ACHN (cell line): ENCODE measurements at regions not wholly inside any gene's neighbourhood (a gene's known extent, or its start where the extent isn't known, plus 50 kb on each side); places are given as distances from the start of the nearest gene placed in this dataset.
"Not testable (repeated sequence)": the region's sequence is repeated elsewhere in the genome, so short reads cannot be mapped to it uniquely, and the experiment has no call there.

Experiments
- DNase-seq: peaks from one replicate; pipeline ENCODE4 v3.0.0-alpha.2; 2015
- in situ Hi-C: cut with HindIII; loops from 2 replicates; pipeline ENCODE4 v1.10.0; 2017; ENCODE audit warnings: low sequenced_read_pairs, low pct_ligation_motif_present, low pct_unique_long_range_greater_than_20kb

GRCh38 chr22:48503876-48504275, 1323.8 kb downstream of the BRD1 start:
- DNase-seq = no peak
- in situ Hi-C loops = no loop called here

- in situ Hi-C loops = no loop called here
- DNase-seq = no peak
Measured at GRCh38 chr22:48503035-48503625, 1324.5 kb downstream of the BRD1 start.

- DNase-seq = no peak
- in situ Hi-C loops = no loop called here
Measured at GRCh38 chr22:48501231-48501750, 1326.4 kb downstream of the BRD1 start.

GRCh38 chr22:48500471-48501230, 1327.0 kb downstream of the BRD1 start:
- in situ Hi-C loops = no loop called here
- no peak for DNase-seq

GRCh38 chr22:48499456-48500425, 1327.9 kb downstream of the BRD1 start:
- DNase-seq = no peak
- in situ Hi-C loops = no loop called here

DNA sequence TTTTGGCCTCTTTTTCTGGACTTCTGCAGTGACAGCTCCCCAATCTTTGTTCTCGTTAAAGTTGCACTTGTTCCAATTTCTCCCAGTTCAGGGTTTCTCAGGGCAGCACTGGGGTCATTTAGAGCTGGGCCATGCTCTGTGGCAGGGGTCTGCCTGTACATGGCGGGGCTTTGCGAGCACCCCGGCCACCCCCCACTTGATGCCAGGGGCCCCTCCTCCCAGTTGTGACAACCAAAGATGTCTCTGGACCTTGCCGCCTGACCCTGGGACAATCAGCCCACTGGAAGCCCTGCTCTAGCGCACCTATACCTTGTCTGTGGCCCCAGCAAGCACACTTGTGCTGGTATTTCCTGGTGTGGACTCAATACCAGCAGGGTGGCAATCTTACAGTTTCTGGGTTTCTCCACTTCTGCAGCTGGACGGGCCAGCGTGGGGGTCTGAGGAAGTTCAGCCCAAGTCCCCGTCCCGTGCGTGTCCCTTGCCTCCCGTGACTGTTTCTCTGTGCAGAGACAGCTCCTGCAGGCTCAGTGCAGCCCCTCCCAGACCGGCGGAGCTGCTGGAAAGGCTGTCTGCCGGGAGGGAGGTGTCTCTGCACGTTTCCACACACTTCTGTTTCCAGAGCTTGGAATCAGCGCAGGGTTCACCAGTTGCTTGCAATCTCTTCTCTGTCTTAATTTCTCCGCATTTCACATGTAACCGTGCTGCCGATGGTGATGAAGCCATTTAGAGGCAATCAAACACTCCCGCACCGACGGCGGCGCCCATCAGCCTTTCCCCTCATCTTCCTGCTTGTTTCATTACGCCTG, 1328.9 kb downstream of the BRD1 start:
- no peak for DNase-seq
- in situ Hi-C loops = no loop called here

- in situ Hi-C loops, DNase-seq: not testable (repeated sequence)
Measured at GRCh38 chr22:48497743-48498520, 1329.7 kb downstream of the BRD1 start.

GRCh38 chr22:48496987-48497650, 1330.6 kb downstream of the BRD1 start:
- no peak for DNase-seq
- in situ Hi-C loops = no loop called here

- in situ Hi-C loops = no loop called here
- no peak for DNase-seq
Measured at GRCh38 chr22:48496226-48496845, 1331.3 kb downstream of the BRD1 start.

DNA sequence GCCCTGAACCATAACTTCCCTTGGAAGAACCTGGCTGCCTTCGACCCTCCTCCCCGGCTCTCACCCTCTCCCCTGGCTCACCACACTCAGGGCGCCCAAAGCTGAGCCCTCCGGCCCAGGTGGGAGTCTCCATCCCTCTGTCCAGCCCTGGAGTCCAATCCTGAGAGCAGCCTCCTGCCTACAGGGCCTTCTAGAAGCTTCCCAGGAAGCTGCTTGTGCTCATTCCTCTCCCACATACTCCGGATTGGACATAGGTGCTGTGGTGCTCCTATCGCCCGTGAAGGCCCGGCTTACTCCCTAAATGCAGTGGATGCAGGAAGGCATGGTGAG, 1332.0 kb downstream of the BRD1 start:
- no peak for DNase-seq
- in situ Hi-C loops = no loop called here

- in situ Hi-C loops = no loop called here
- DNase-seq = no peak
Measured at GRCh38 chr22:48494968-48495750, 1332.5 kb downstream of the BRD1 start.

- in situ Hi-C loops = no loop called here
- DNase-seq = no peak
Measured at GRCh38 chr22:48494256-48494967, 1333.3 kb downstream of the BRD1 start.

GRCh38 chr22:48493733-48494132, 1333.9 kb downstream of the BRD1 start:
- in situ Hi-C loops = no loop called here
- no peak for DNase-seq

DNA sequence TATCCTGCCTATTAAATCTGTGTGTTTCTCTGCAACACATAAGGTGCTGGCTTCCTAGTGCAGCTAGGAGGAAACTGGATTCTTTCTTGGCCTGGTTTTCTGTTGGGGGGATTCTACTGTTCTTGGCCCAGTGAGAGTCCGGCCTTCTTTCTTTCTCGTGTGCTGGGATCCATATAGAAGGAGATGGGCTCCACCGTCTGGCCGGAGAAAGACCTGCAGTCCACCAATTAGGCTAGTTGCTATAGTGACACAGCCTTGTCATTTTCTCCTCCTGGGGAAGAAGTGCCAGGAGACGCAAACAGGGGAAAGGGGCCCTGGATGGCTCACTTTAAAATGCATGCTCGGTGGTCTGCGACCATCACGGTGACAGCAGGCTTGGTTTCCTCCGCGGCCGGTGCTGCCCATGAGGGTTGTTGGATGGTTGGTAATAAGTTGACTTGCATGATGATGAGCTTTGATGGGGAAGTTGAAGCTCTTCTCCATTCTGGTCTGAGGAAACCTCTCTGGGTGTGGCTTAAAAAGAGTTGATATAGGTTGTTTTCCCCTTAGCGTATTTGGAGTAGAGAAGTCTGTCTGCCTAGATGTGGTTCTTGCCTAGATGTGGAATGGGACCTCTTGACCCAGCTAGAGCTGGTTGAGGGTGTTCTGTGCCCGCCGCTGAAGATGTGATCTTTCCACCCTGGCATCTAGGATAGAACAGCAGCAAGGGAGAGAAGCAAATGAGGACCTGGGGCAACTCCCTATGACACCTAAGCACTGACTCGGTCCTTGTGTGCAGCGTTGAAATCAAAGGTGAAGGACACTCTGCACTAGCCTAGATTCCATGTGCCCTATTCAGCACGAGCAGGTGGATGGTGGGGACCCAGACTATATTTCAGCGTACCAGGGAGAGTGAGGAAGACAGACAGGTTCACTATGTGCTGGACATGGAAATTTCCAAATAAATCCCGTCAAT, 1335.0 kb downstream of the BRD1 start:
- peak; percentile 42 for DNase-seq
- in situ Hi-C loops = no loop called here
